Progenitor cell of endocrine pancreas (in vitro differentiated cells): ENCODE measurements at regions not wholly inside any gene's neighbourhood (a gene's known extent, or its start where the extent isn't known, plus 50 kb on each side); places are given as distances from the start of the nearest gene placed in this dataset.

ENCODE experiments used
- DNase-seq: peaks from one replicate; pipeline ENCODE4 v3.0.0; 2021; ENCODE audit warnings: low spot score; ENCODE audit not compliant: unreplicated experiment
- H3K27ac Mint-ChIP-seq: 2 replicates; pipeline ENCODE4 v1.8.0; 2021; ENCODE audit warnings: mild to moderate bottlenecking, moderate library complexity, mixed read lengths
- H3K27me3 Mint-ChIP-seq: 2 replicates; pipeline ENCODE4 v1.8.0; 2021; ENCODE audit warnings: mixed read lengths
- H3K36me3 Mint-ChIP-seq: 2 replicates; pipeline ENCODE4 v1.8.0; 2022; ENCODE audit warnings: mixed read lengths; ENCODE audit not compliant: insufficient read depth
- H3K4me1 Mint-ChIP-seq: 2 replicates; pipeline ENCODE4 v1.8.0; 2021; ENCODE audit warnings: low read depth, mixed read lengths
- H3K4me3 Mint-ChIP-seq: 2 replicates; pipeline ENCODE4 v1.8.0; 2021; ENCODE audit warnings: low read depth, mild to moderate bottlenecking, moderate library complexity, mixed read lengths
- H3K9me3 Mint-ChIP-seq: 2 replicates; pipeline ENCODE4 v1.8.0; 2021; ENCODE audit warnings: low read depth, mixed read lengths
- TF ChIP-seq, protein P1 (sequence below): fragments of 200-600 bp; sonication (generic); IDR thresholded peaks from one replicate; pipeline ENCODE4 v1.5.0; 2021; ENCODE audit warnings: antibody characterized with exemption, mild to moderate bottlenecking; ENCODE audit not compliant: unreplicated experiment

DNA sequence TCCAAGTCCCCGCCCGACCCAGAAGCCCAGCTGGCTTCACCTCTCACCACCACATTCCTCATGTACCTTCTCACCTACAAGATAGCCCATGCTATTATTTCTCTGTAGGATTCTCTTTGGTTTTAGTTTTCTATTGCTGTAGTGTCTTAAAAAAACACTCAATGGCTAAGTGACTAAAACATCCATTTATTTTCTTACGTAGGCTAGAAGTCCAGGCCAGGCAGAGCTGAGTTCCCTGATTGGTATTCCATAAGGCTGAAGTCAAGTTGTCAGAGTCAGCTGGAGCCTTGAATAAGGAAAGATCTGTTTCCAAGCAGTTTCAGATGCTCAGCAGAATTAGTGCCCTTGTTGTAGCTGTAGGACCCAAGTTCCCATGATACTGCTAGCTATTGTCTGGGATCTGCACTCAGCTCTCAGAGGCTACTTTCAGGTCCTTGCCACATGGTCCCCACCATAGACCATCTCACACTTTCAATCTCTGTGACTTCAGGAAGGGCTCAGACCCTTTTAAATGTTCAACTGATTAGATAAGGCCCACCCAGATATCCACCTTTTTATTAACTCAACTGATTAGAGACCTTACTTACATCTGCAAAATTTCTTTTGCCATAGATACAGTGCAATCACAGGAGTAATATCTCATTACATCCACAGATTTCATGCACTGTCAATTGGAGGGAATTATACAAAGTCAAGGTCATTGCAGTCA is 371.0 kb downstream of the TGFB2 start:
- no peaks in the 10 kb centered on the region for H3K27me3 Mint-ChIP-seq
- H3K4me1 Mint-ChIP-seq = peaks cover 3% of the 10 kb centered on the region
- peaks cover 3% of the 10 kb centered on the region for H3K9me3 Mint-ChIP-seq
- H3K27ac Mint-ChIP-seq = no peak overlapping the region
- TF ChIP-seq, protein P1, sequence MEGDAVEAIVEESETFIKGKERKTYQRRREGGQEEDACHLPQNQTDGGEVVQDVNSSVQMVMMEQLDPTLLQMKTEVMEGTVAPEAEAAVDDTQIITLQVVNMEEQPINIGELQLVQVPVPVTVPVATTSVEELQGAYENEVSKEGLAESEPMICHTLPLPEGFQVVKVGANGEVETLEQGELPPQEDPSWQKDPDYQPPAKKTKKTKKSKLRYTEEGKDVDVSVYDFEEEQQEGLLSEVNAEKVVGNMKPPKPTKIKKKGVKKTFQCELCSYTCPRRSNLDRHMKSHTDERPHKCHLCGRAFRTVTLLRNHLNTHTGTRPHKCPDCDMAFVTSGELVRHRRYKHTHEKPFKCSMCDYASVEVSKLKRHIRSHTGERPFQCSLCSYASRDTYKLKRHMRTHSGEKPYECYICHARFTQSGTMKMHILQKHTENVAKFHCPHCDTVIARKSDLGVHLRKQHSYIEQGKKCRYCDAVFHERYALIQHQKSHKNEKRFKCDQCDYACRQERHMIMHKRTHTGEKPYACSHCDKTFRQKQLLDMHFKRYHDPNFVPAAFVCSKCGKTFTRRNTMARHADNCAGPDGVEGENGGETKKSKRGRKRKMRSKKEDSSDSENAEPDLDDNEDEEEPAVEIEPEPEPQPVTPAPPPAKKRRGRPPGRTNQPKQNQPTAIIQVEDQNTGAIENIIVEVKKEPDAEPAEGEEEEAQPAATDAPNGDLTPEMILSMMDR = no peak
- no peak overlapping the region for H3K4me3 Mint-ChIP-seq
- DNase-seq = no peak
- no peaks in the 10 kb centered on the region for H3K36me3 Mint-ChIP-seq

DNA sequence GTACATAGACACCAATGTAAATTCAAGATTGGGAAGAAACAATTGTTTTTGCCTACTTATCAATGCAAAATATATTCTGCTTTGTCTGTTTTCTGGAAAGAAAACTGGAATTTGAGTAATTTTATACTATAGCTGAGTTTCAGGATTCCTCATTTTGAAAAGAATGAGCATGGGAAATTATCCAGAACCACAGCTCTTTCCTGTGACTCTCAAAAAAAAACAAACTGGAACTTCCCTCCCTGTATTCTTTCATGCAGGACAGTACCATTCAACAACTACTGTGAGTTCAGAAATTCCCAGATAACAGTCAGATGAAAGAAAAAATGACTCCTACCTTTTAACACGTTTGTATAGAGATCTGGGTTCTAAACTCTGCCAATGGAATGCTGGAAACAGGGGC is 372.4 kb downstream of the TGFB2 start:
- no peak overlapping the region for H3K27ac Mint-ChIP-seq
- no peaks in the 10 kb centered on the region for H3K36me3 Mint-ChIP-seq
- peaks cover 3% of the 10 kb centered on the region for H3K9me3 Mint-ChIP-seq
- no peak for DNase-seq
- peaks cover 3% of the 10 kb centered on the region for H3K4me1 Mint-ChIP-seq
- H3K27me3 Mint-ChIP-seq = no peaks in the 10 kb centered on the region
- TF ChIP-seq, protein P1 = no peak
- H3K4me3 Mint-ChIP-seq = no peak overlapping the region

DNA sequence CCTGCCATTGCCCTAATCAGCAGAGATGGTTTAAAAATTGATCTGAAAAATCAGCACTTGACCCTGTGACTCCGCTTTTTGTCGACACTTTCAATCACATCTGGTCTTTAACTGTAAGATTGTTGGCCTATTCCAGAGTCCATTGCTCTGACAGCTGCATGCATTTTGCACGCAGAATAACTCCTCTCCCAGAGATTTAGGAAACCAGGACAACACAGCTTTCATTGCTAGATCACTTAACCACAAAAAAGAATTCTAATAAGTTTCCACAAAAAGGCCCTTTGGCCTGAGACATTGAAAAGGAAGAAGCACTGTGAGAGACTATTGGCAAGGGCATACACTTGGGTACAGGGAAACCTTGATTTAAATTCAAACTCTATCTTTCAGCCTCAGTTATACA is 373.1 kb downstream of the TGFB2 start:
- no peak for DNase-seq
- no peaks in the 10 kb centered on the region for H3K27me3 Mint-ChIP-seq
- no peak overlapping the region for H3K4me3 Mint-ChIP-seq
- H3K27ac Mint-ChIP-seq = no peak overlapping the region
- H3K4me1 Mint-ChIP-seq = peaks cover 3% of the 10 kb centered on the region
- no peaks in the 10 kb centered on the region for H3K36me3 Mint-ChIP-seq
- TF ChIP-seq, protein P1 = no peak
- peaks cover 3% of the 10 kb centered on the region for H3K9me3 Mint-ChIP-seq

DNA sequence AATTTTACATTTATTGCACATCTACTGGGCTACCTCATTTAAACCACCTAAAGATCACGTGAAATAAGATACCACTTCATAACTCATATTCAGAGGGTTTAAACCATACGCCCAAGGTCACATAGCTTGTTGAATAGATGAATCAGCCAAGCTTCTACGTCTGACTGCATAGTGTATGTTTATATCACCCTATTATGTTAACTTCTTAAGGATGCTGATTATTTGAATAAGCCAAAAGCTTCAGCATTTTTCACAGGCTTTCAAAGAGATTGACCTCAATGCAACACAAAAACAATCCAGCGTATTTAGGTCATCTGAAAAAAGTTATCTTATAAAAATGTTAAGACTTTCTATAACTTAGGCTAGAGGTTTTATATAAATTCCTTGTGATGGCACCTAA is 373.8 kb downstream of the TGFB2 start:
- Mint-ChIP-seq H3K9me3 (peaks cover 3% of the 10 kb centered on the region), H3K4me1 (peaks cover 3% of the 10 kb centered on the region), H3K27ac (no peak overlapping the region), H3K4me3 (no peak overlapping the region), H3K36me3 (no peaks in the 10 kb centered on the region), H3K27me3 (no peaks in the 10 kb centered on the region)
- DNase-seq = no peak
- TF ChIP-seq, protein P1 = no peak

DNA sequence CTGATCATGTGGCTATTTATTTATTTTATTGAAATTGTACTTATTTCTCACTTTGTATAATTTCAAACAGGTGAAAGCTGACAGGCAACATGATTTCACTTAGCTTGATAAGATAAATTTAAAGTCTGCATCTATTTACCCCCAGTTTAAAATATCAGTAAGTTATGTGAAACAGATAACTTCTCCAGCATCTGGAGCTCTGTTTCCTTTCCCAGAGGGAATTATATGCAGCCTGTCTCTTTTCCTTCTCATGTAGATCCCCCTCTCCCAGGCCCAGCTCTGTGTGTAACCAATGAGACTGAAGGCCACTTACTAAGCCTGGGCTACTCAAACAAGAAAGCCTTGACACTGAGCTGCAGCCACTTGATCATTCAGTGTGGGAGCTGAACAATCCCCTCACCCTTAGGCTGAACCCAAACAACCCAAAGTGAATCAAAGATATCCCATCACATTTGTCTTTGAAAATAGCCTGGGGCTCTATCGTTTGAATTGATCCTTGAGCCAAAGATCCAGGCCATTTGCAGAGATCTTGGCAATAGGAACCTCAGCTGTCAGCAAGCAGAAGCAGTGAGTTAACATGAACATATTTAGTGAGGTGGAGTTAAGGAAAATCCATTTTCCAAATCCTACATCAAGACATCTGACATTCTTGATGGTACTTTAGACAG is 383.9 kb downstream of the TGFB2 start:
- H3K27me3 Mint-ChIP-seq = no peaks in the 10 kb centered on the region
- H3K4me3 Mint-ChIP-seq = no peak overlapping the region
- H3K36me3 Mint-ChIP-seq = peaks cover 3% of the 10 kb centered on the region
- peaks cover 20% of the 10 kb centered on the region for H3K4me1 Mint-ChIP-seq
- DNase-seq = no peak
- peak overlapping the region; percentile 6 for H3K27ac Mint-ChIP-seq
- peaks cover 12% of the 10 kb centered on the region for H3K9me3 Mint-ChIP-seq
- TF ChIP-seq, protein P1 = no peak
